ENCODE measurements at regions not wholly inside any gene's neighbourhood (a gene's known extent, or its start where the extent isn't known, plus 50 kb on each side); places are given as distances from the start of the nearest gene placed in this dataset.

GRCh38 chr3:117874904-117875874 is 1159.5 kb downstream of the IGSF11 start:
- no peak for DNase-seq

- no peak for DNase-seq
Observed at GRCh38 chr3:117875887-117876286, 1158.8 kb downstream of the IGSF11 start.

GRCh38 chr3:117880638-117881037 is 1154.0 kb downstream of the IGSF11 start:
- no peak for DNase-seq

GRCh38 chr3:117881210-117881609 is 1153.4 kb downstream of the IGSF11 start:
- DNase-seq, result no peak

- DNase-seq, result no peak
Observed at GRCh38 chr3:117885011-117885441, 1149.6 kb downstream of the IGSF11 start.

- DNase-seq, result no peak
Observed at GRCh38 chr3:117886147-117886546, 1148.5 kb downstream of the IGSF11 start.

- no peak for DNase-seq
Observed at GRCh38 chr3:117887031-117887430, 1147.6 kb downstream of the IGSF11 start.

GRCh38 chr3:117887901-117888300 is 1146.7 kb downstream of the IGSF11 start:
- no peak for DNase-seq

GRCh38 chr3:117892431-117892841 is 1142.2 kb downstream of the IGSF11 start:
- no peak for DNase-seq

- no peak for DNase-seq
Observed at GRCh38 chr3:117893001-117893400, 1141.6 kb downstream of the IGSF11 start.

GRCh38 chr3:117893638-117894037 is 1141.0 kb downstream of the IGSF11 start:
- no peak for DNase-seq

GRCh38 chr3:117898722-117899522 is 1135.7 kb downstream of the IGSF11 start:
- DNase-seq, result no peak

- DNase-seq, result no peak
Observed at GRCh38 chr3:117903226-117903625, 1131.4 kb downstream of the IGSF11 start.

- DNase-seq, result no peak
Observed at GRCh38 chr3:117910820-117911521, 1123.7 kb downstream of the IGSF11 start.

- no peak for DNase-seq
Observed at GRCh38 chr3:117912352-117912751, 1122.3 kb downstream of the IGSF11 start.

GRCh38 chr3:117914540-117915100 is 1120.0 kb downstream of the IGSF11 start:
- DNase-seq, result no peak

- DNase-seq, result no peak
Observed at GRCh38 chr3:117916839-117917238, 1117.8 kb downstream of the IGSF11 start.

GRCh38 chr3:117919621-117920020 is 1115.0 kb downstream of the IGSF11 start:
- no peak for DNase-seq

GRCh38 chr3:117920253-117920898 is 1114.3 kb downstream of the IGSF11 start:
- DNase-seq, result no peak

GRCh38 chr3:117921411-117921810 is 1113.2 kb downstream of the IGSF11 start:
- DNase-seq, result no peak

GRCh38 chr3:117922039-117922438 is 1112.6 kb downstream of the IGSF11 start:
- DNase-seq, result no peak

- no peak for DNase-seq
Observed at GRCh38 chr3:117926819-117927218, 1107.8 kb downstream of the IGSF11 start.

Measured in stimulated activated CD4-positive, alpha-beta T cell treated with anti-CD3 and anti-CD28 coated beads, Interleukin-1b, Interleukin-23, amount 100 ng/mL, for 48 hours (primary cell).